Vagina (tissue), 2 donors: ENCODE measurements at regions not wholly inside any gene's neighbourhood (a gene's known extent, or its start where the extent isn't known, plus 50 kb on each side); places are given as distances from the start of the nearest gene placed in this dataset.

Experiments used
- CTCF ChIP-seq, 3 experiments: fragments of 450-650 bp in 2 of 3; fragments of 200-600 bp in 1 of 3; sonication (generic) in 1 of 3; IDR thresholded peaks; one replicate each; pipeline ENCODE4 v1.5.1; 2017 to 2019; ENCODE audit warnings: antibody characterized with exemption in 3 of 3, mild to moderate bottlenecking in 2 of 3, moderate library complexity in 2 of 3
- POLR2A ChIP-seq, 2 donors: fragments of 450-650 bp; IDR thresholded peaks; one replicate each; pipeline ENCODE4 v1.6.1; 2017; ENCODE audit warnings: antibody characterized with exemption in 2 of 2, mild to moderate bottlenecking in 2 of 2, moderate library complexity in 2 of 2
- POLR2AphosphoS5 ChIP-seq, 2 donors: sonication (generic); formaldehyde crosslinking; IDR thresholded peaks; one replicate each; pipeline ENCODE4 v1.9.0; 2017; ENCODE audit warnings: antibody characterized with exemption in 2 of 2, mild to moderate bottlenecking in 2 of 2, low read depth in 1 of 2; ENCODE audit not compliant: insufficient read depth in 1 of 2

GRCh38 chr6:167426084-167426483, 101.2 kb downstream of the TTLL2 start:
- TF ChIP-seq CTCF (IDR thresholded peaks at IDR 0.05) (no peak), POLR2A (IDR thresholded peaks at IDR 0.05) (no peak), POLR2AphosphoS5 (IDR thresholded peaks at IDR 0.05; ENCODE audit: insufficient read depth in 1 of 2, low read depth in 1 of 2) (no peak)
